ENCODE measurements at regions not wholly inside any gene's neighbourhood (a gene's known extent, or its start where the extent isn't known, plus 50 kb on each side); places are given as distances from the start of the nearest gene placed in this dataset.

- Histone ChIP-seq H3K9me3 (ENCODE audit: control insufficient read depth, insufficient read depth, low read length) (no peaks in the 10 kb centered on the region), H3F3A (ENCODE audit: control insufficient read depth, insufficient read depth) (no peaks in the 10 kb centered on the region), H3K27ac (ENCODE audit: low read depth, low read length) (no peak overlapping the region), H3K9me2 (replicated peaks; ENCODE audit: control insufficient read depth, low read length) (no peaks in the 10 kb centered on the region), H3K4me1 (ENCODE audit: control insufficient read depth, low read length) (no peaks in the 10 kb centered on the region), H4K20me1 (ENCODE audit: control insufficient read depth, insufficient read depth, low read depth, low read length) (no peaks in the 10 kb centered on the region), H3K36me3 (ENCODE audit: control insufficient read depth, low read length) (no peaks in the 10 kb centered on the region), H3K79me2 (ENCODE audit: control insufficient read depth, low read length) (no peaks in the 10 kb centered on the region), H3K4me3 (ENCODE audit: low read length) (no peak overlapping the region), H3K27me3 (ENCODE audit: control insufficient read depth, low read length) (no peaks in the 10 kb centered on the region), H3K4me2 (ENCODE audit: low read length) (no peak overlapping the region)
- no peak for TF ChIP-seq EZH2phosphoT487 (IDR thresholded peaks at IDR 0.05; ENCODE audit: borderline replicate concordance, low read length)
- TF ChIP-seq CTCF (IDR thresholded peaks at IDR 0.05; ENCODE audit: low read depth, low read length, poor library complexity, severe bottlenecking), result no peak
Measured at GRCh38 chr16:73915935-73916334, 380.7 kb upstream of the PSMD7 start.

- Histone ChIP-seq H3K4me3 (ENCODE audit: low read length) (no peak overlapping the region), H3K4me1 (ENCODE audit: control insufficient read depth, low read length) (no peaks in the 10 kb centered on the region), H4K20me1 (ENCODE audit: control insufficient read depth, insufficient read depth, low read depth, low read length) (no peaks in the 10 kb centered on the region), H3F3A (ENCODE audit: control insufficient read depth, insufficient read depth) (no peaks in the 10 kb centered on the region), H3K27me3 (ENCODE audit: control insufficient read depth, low read length) (no peaks in the 10 kb centered on the region), H3K79me2 (ENCODE audit: control insufficient read depth, low read length) (no peaks in the 10 kb centered on the region), H3K4me2 (ENCODE audit: low read length) (no peak overlapping the region), H3K27ac (ENCODE audit: low read depth, low read length) (no peak overlapping the region), H3K9me3 (ENCODE audit: control insufficient read depth, insufficient read depth, low read length) (no peaks in the 10 kb centered on the region), H3K9me2 (replicated peaks; ENCODE audit: control insufficient read depth, low read length) (no peaks in the 10 kb centered on the region), H3K36me3 (ENCODE audit: control insufficient read depth, low read length) (no peaks in the 10 kb centered on the region)
- TF ChIP-seq CTCF (IDR thresholded peaks at IDR 0.05; ENCODE audit: low read depth, low read length, poor library complexity, severe bottlenecking) (no peak), EZH2phosphoT487 (IDR thresholded peaks at IDR 0.05; ENCODE audit: borderline replicate concordance, low read length) (no peak)
Measured at GRCh38 chr16:73915140-73915539, 381.5 kb upstream of the PSMD7 start.

GRCh38 chr16:73912850-73913249, 383.8 kb upstream of the PSMD7 start:
- no peak overlapping the region for H3K27ac ChIP-seq (ENCODE audit: low read depth, low read length)
- no peaks in the 10 kb centered on the region for H3K79me2 ChIP-seq (ENCODE audit: control insufficient read depth, low read length)
- no peaks in the 10 kb centered on the region for H3K9me2 ChIP-seq (replicated peaks; ENCODE audit: control insufficient read depth, low read length)
- no peaks in the 10 kb centered on the region for H3K27me3 ChIP-seq (ENCODE audit: control insufficient read depth, low read length)
- H3K4me3 ChIP-seq (ENCODE audit: low read length), result no peak overlapping the region
- no peaks in the 10 kb centered on the region for H3F3A ChIP-seq (ENCODE audit: control insufficient read depth, insufficient read depth)
- H3K4me2 ChIP-seq (ENCODE audit: low read length), result no peak overlapping the region
- H3K9me3 ChIP-seq (ENCODE audit: control insufficient read depth, insufficient read depth, low read length), result no peaks in the 10 kb centered on the region
- no peaks in the 10 kb centered on the region for H3K4me1 ChIP-seq (ENCODE audit: control insufficient read depth, low read length)
- no peak for TF ChIP-seq EZH2phosphoT487 (IDR thresholded peaks at IDR 0.05; ENCODE audit: borderline replicate concordance, low read length)
- no peak for TF ChIP-seq CTCF (IDR thresholded peaks at IDR 0.05; ENCODE audit: low read depth, low read length, poor library complexity, severe bottlenecking)
- H3K36me3 ChIP-seq (ENCODE audit: control insufficient read depth, low read length), result no peaks in the 10 kb centered on the region
- no peaks in the 10 kb centered on the region for H4K20me1 ChIP-seq (ENCODE audit: control insufficient read depth, insufficient read depth, low read depth, low read length)

- Histone ChIP-seq H3K9me3 (ENCODE audit: control insufficient read depth, insufficient read depth, low read length) (no peaks in the 10 kb centered on the region), H3F3A (ENCODE audit: control insufficient read depth, insufficient read depth) (no peaks in the 10 kb centered on the region), H3K27me3 (ENCODE audit: control insufficient read depth, low read length) (no peaks in the 10 kb centered on the region), H3K9me2 (replicated peaks; ENCODE audit: control insufficient read depth, low read length) (no peaks in the 10 kb centered on the region), H3K4me1 (ENCODE audit: control insufficient read depth, low read length) (no peaks in the 10 kb centered on the region), H3K4me3 (ENCODE audit: low read length) (no peak overlapping the region), H4K20me1 (ENCODE audit: control insufficient read depth, insufficient read depth, low read depth, low read length) (no peaks in the 10 kb centered on the region), H3K27ac (ENCODE audit: low read depth, low read length) (no peak overlapping the region), H3K79me2 (ENCODE audit: control insufficient read depth, low read length) (no peaks in the 10 kb centered on the region), H3K36me3 (ENCODE audit: control insufficient read depth, low read length) (no peaks in the 10 kb centered on the region), H3K4me2 (ENCODE audit: low read length) (no peak overlapping the region)
- TF ChIP-seq CTCF (IDR thresholded peaks at IDR 0.05; ENCODE audit: low read depth, low read length, poor library complexity, severe bottlenecking) (no peak), EZH2phosphoT487 (IDR thresholded peaks at IDR 0.05; ENCODE audit: borderline replicate concordance, low read length) (no peak)
Measured at GRCh38 chr16:73912281-73912680, 384.3 kb upstream of the PSMD7 start.

All from DOHH2 (cell line).